OCI-LY7 (cell line): ENCODE measurements at regions not wholly inside any gene's neighbourhood (a gene's known extent, or its start where the extent isn't known, plus 50 kb on each side); places are given as distances from the start of the nearest gene placed in this dataset.

Experiments used
- BruUV-seq: library from RNA; stranded (reverse); fragments of 400-500 nt; replicated peaks from 2 replicates; lab custom pipeline; 2021; lab: Mats Ljungman, UMichigan
- CTCF ChIA-PET: fragments of 300-600 bp; sonication (Branson Sonifier 250); formaldehyde crosslinking; loops from one replicate; lab custom pipeline; 2022; ENCODE audit warnings: antibody characterized with exemption; ENCODE audit not compliant: unreplicated experiment; lab: Charles Lee
- POLR2A ChIA-PET: fragments of 300-600 bp; sonication (Branson Sonifier 250); formaldehyde crosslinking; loops from one replicate; lab custom pipeline; 2022; ENCODE audit warnings: antibody characterized with exemption; lab: Charles Lee
- DNase-seq: peaks from one replicate; pipeline ENCODE4 v3.0.0-alpha.2; 2015; ENCODE audit warnings: low spot score
- H2AFZ ChIP-seq: fragments of 200-600 bp; sonication (generic), shearing (Covaris generic); 2 replicates; pipeline ENCODE4 v1.6.1; 2014; ENCODE audit warnings: mild to moderate bottlenecking, antibody characterized with exemption, low read length, moderate library complexity
- H3K27ac ChIP-seq: fragments of 200-600 bp; sonication (generic); 2 replicates; pipeline ENCODE4 v1.5.1; 2014; ENCODE audit warnings: mixed run types, low read depth, mild to moderate bottlenecking, moderate library complexity, low read length, inconsistent platforms; ENCODE audit not compliant: poor library complexity, severe bottlenecking
- H3K36me3 ChIP-seq: fragments of 200-600 bp; sonication (generic); 2 replicates; pipeline ENCODE4 v1.6.1; 2014; ENCODE audit warnings: mild to moderate bottlenecking, antibody characterized with exemption, low read length, moderate library complexity, mixed read lengths; ENCODE audit not compliant: insufficient read depth
- H3K4me1 ChIP-seq: fragments of 200-600 bp; sonication (generic); 2 replicates; pipeline ENCODE4 v1.5.1; 2014; ENCODE audit warnings: mild to moderate bottlenecking, low read length; ENCODE audit not compliant: insufficient read depth, poor library complexity, severe bottlenecking
- H3K4me2 ChIP-seq: fragments of 200-600 bp; sonication (generic); 2 replicates; pipeline ENCODE4 v1.6.1; 2014; ENCODE audit warnings: mild to moderate bottlenecking, low read length
- H3K4me3 ChIP-seq: fragments of 200-600 bp; sonication (generic); 2 replicates; pipeline ENCODE4 v1.5.1; 2014; ENCODE audit warnings: mild to moderate bottlenecking, low read depth, low read length; ENCODE audit not compliant: poor library complexity, severe bottlenecking
- H3K79me2 ChIP-seq: fragments of 200-600 bp; sonication (generic); 2 replicates; pipeline ENCODE4 v1.6.1; 2016; ENCODE audit warnings: low read depth, mild to moderate bottlenecking, low read length, moderate library complexity, mixed read lengths; ENCODE audit not compliant: insufficient read depth
- H3K9me2 ChIP-seq: fragments of 200-600 bp; sonication (generic); 2 replicates; pipeline ENCODE4 v1.6.1; 2016; ENCODE audit warnings: mild to moderate bottlenecking, low read length, mixed read lengths; ENCODE audit not compliant: insufficient read depth
- H3K9me3 ChIP-seq: fragments of 200-600 bp; sonication (generic); 2 replicates; pipeline ENCODE4 v1.6.1; 2014; ENCODE audit warnings: mild to moderate bottlenecking, mixed run types, low read length, mixed read lengths
- H4K20me1 ChIP-seq: fragments of 200-600 bp; sonication (generic); 2 replicates; pipeline ENCODE4 v1.6.1; 2014; ENCODE audit warnings: mild to moderate bottlenecking, antibody characterized with exemption, low read length, moderate library complexity, mixed read lengths; ENCODE audit not compliant: insufficient read depth
- CTCF ChIP-seq: fragments of 200-600 bp; sonication (generic); conservative IDR thresholded peaks from 2 replicates; pipeline ENCODE4 v1.5.1; 2014; ENCODE audit warnings: mild to moderate bottlenecking, antibody characterized with exemption, low read length, moderate library complexity, mixed read lengths
- EZH2phosphoT487 ChIP-seq: fragments of 200-600 bp; sonication (generic); IDR thresholded peaks from 2 replicates; pipeline ENCODE4 v1.6.1; 2018; ENCODE audit warnings: low read depth, borderline replicate concordance, mild to moderate bottlenecking, mixed run types, antibody characterized with exemption, low read length, moderate library complexity, mixed read lengths
- intact Hi-C: fragments of 100-400 bp; cut with micrococcal nuclease; formaldehyde crosslinking; loops from one replicate; pipeline ENCODE4 v1.10.0; 2022; ENCODE audit not compliant: unreplicated experiment

GRCh38 chr14:86597279-86597678, 1067.3 kb downstream of the FLRT2 start:
- no peak overlapping the region for H2AFZ ChIP-seq
- intact Hi-C loops, result no loop called here
- CTCF ChIA-PET, result no interaction called here
- H3K4me2 ChIP-seq, result no peak overlapping the region
- no peak overlapping the region for H3K27ac ChIP-seq
- no TSS peak for BruUV-seq
- no peaks in the 10 kb centered on the region for H3K79me2 ChIP-seq
- no peaks in the 10 kb centered on the region for H3K9me2 ChIP-seq
- no peaks in the 10 kb centered on the region for H4K20me1 ChIP-seq
- no peaks in the 10 kb centered on the region for H3K9me3 ChIP-seq
- DNase-seq, result no peak
- TF ChIP-seq EZH2phosphoT487 (no peak), CTCF (no peak)
- H3K36me3 ChIP-seq, result no peaks in the 10 kb centered on the region
- POLR2A ChIA-PET, result no interaction called here
- H3K4me1 ChIP-seq, result no peaks in the 10 kb centered on the region
- H3K4me3 ChIP-seq, result no peak overlapping the region

GRCh38 chr14:86596024-86596423, 1066.1 kb downstream of the FLRT2 start:
- no peak for DNase-seq
- H3K4me2 ChIP-seq, result no peak overlapping the region
- no peaks in the 10 kb centered on the region for H3K9me2 ChIP-seq
- no peak overlapping the region for H3K27ac ChIP-seq
- H3K79me2 ChIP-seq, result no peaks in the 10 kb centered on the region
- H3K36me3 ChIP-seq, result no peaks in the 10 kb centered on the region
- intact Hi-C loops, result no loop called here
- CTCF ChIA-PET, result no interaction called here
- TF ChIP-seq EZH2phosphoT487 (no peak), CTCF (no peak)
- H3K4me1 ChIP-seq, result no peaks in the 10 kb centered on the region
- H4K20me1 ChIP-seq, result no peaks in the 10 kb centered on the region
- POLR2A ChIA-PET, result interaction anchor here (0.7 kb wide), 2 partner anchors 538 to 653 kb away, joined by 3 to 4 read pairs; no protein-coding TSS in a partner anchor
- no peaks in the 10 kb centered on the region for H3K9me3 ChIP-seq
- no peak overlapping the region for H3K4me3 ChIP-seq
- no TSS peak for BruUV-seq
- no peak overlapping the region for H2AFZ ChIP-seq

GRCh38 chr14:86575141-86575540, 1045.2 kb downstream of the FLRT2 start:
- Histone ChIP-seq H3K4me3 (no peak overlapping the region), H4K20me1 (no peaks in the 10 kb centered on the region), H3K9me3 (no peaks in the 10 kb centered on the region), H3K27ac (no peak overlapping the region), H3K4me2 (no peak overlapping the region), H3K4me1 (no peaks in the 10 kb centered on the region), H3K9me2 (no peaks in the 10 kb centered on the region), H3K79me2 (no peaks in the 10 kb centered on the region), H2AFZ (no peak overlapping the region), H3K36me3 (no peaks in the 10 kb centered on the region)
- CTCF ChIA-PET, result no interaction called here
- no peak for DNase-seq
- POLR2A ChIA-PET, result interaction anchor here (0.7 kb wide), 2 partner anchors 418 to 1002 kb away, joined by 3 to 4 read pairs; no protein-coding TSS in a partner anchor
- intact Hi-C loops, result no loop called here
- no peak for TF ChIP-seq CTCF
- no peak for TF ChIP-seq EZH2phosphoT487
- no TSS peak for BruUV-seq
